Mesendoderm (in vitro differentiated cells): ENCODE measurements at regions not wholly inside any gene's neighbourhood (a gene's known extent, or its start where the extent isn't known, plus 50 kb on each side); places are given as distances from the start of the nearest gene placed in this dataset.
A peak's percentile ranks its signal among the peaks of the same experiment; 100 is the strongest.

Experiments
- DNase-seq: peaks from one replicate; pipeline ENCODE4 v3.0.0; 2013
- H2AK5ac ChIP-seq: 2 replicates; pipeline ENCODE4 v1.6.1; 2013; ENCODE audit warnings: low read length, inconsistent platforms
- H2BK120ac ChIP-seq: 2 replicates; pipeline ENCODE4 v1.6.1; 2013; ENCODE audit warnings: low read depth, mild to moderate bottlenecking, low read length, moderate library complexity, mixed read lengths
- H2BK15ac ChIP-seq: replicated peaks from 2 replicates; pipeline ENCODE4 v1.6.1; 2013; ENCODE audit warnings: low read depth, mild to moderate bottlenecking, moderate library complexity
- H2BK5ac ChIP-seq: 2 replicates; pipeline ENCODE4 v1.6.1; 2013; ENCODE audit warnings: low read length, inconsistent platforms
- H3K18ac ChIP-seq: 2 replicates; pipeline ENCODE4 v1.6.1; 2013; ENCODE audit warnings: mild to moderate bottlenecking, low read length, mixed read lengths
- H3K23ac ChIP-seq: one replicate; pipeline ENCODE4 v1.6.1; 2013; ENCODE audit warnings: low read length
- H3K27ac ChIP-seq: 2 replicates; pipeline ENCODE4 v1.5.1; 2013; ENCODE audit warnings: low read depth, mild to moderate bottlenecking, inconsistent platforms, low read length, moderate library complexity
- H3K27me3 ChIP-seq: 2 replicates; pipeline ENCODE4 v1.6.1; 2013; ENCODE audit warnings: low read length, control low read depth, mild to moderate bottlenecking, inconsistent platforms; ENCODE audit not compliant: insufficient read depth, poor library complexity
- H3K36me3 ChIP-seq: 2 replicates; pipeline ENCODE4 v1.6.1; 2013; ENCODE audit warnings: low read length, inconsistent platforms; ENCODE audit not compliant: control insufficient read depth, insufficient read depth
- H3K4ac ChIP-seq: one replicate; pipeline ENCODE4 v1.6.1; 2013; ENCODE audit warnings: low read depth, mild to moderate bottlenecking, low read length, moderate library complexity
- H3K4me1 ChIP-seq: 2 replicates; pipeline ENCODE4 v1.6.1; 2013; ENCODE audit warnings: low read depth, low read length, inconsistent platforms; ENCODE audit not compliant: control insufficient read depth
- H3K4me2 ChIP-seq: 2 replicates; pipeline ENCODE4 v1.6.1; 2013; ENCODE audit warnings: low read length
- H3K4me3 ChIP-seq: 2 replicates; pipeline ENCODE4 v1.5.1; 2013; ENCODE audit warnings: mild to moderate bottlenecking, low read length
- H3K56ac ChIP-seq: one replicate; pipeline ENCODE4 v1.6.1; 2013; ENCODE audit warnings: low read length
- H3K79me1 ChIP-seq: 2 replicates; pipeline ENCODE4 v1.6.1; 2013; ENCODE audit warnings: low read length, inconsistent platforms
- H3K79me2 ChIP-seq: 2 replicates; pipeline ENCODE4 v1.6.1; 2013; ENCODE audit warnings: mild to moderate bottlenecking, low read length; ENCODE audit not compliant: control insufficient read depth, insufficient read depth
- H3K9ac ChIP-seq: 2 replicates; pipeline ENCODE4 v1.6.1; 2013; ENCODE audit warnings: low read length, inconsistent platforms
- H4K5ac ChIP-seq: one replicate; pipeline ENCODE4 v1.6.1; 2013; ENCODE audit warnings: low read length
- H4K8ac ChIP-seq: one replicate; pipeline ENCODE4 v1.6.1; 2013; ENCODE audit warnings: low read depth, mild to moderate bottlenecking, control low read depth, low read length, moderate library complexity
- WGBS: extraction: QIAGEN DNeasy Blood & Tissue Kit; methylation state at CpG from one replicate; pipeline ENCODE4 v1.1.7; 2013; ENCODE audit warnings: low lambda C conversion rate, missing lambda C conversion rate; ENCODE audit not compliant: insufficient coverage; ENCODE audit errors: extremely low coverage; 5-methylcytosine and 5-hydroxymethylcytosine counted together

- Histone ChIP-seq H3K4ac (no peak overlapping the region), H2BK120ac (no peak overlapping the region), H3K36me3 (no peaks in the 10 kb centered on the region), H3K4me3 (no peak overlapping the region), H3K79me1 (no peaks in the 10 kb centered on the region), H3K9ac (no peak overlapping the region), H3K27ac (no peak overlapping the region), H3K4me1 (no peaks in the 10 kb centered on the region), H3K23ac (no peak overlapping the region), H3K27me3 (no peaks in the 10 kb centered on the region), H2AK5ac (no peak overlapping the region), H4K8ac (no peak overlapping the region), H2BK5ac (no peak overlapping the region), H3K18ac (no peak overlapping the region), H3K79me2 (no peaks in the 10 kb centered on the region), H2BK15ac (no peak overlapping the region), H4K5ac (no peak overlapping the region), H3K4me2 (no peak overlapping the region), H3K56ac (no peak overlapping the region)
- no CpG with 5 or more reads among the region's 1 CpG for WGBS
- no peak for DNase-seq
Observed at GRCh38 chr14:85382341-85382740, 147.6 kb upstream of the FLRT2 start.

GRCh38 chr14:85387181-85387580, 142.8 kb upstream of the FLRT2 start:
- no peaks in the 10 kb centered on the region for H3K79me2 ChIP-seq
- H3K23ac ChIP-seq = no peak overlapping the region
- no peak overlapping the region for H3K4me3 ChIP-seq
- no peak overlapping the region for H2BK15ac ChIP-seq
- H3K4me1 ChIP-seq = no peaks in the 10 kb centered on the region
- H2BK120ac ChIP-seq = no peak overlapping the region
- H3K36me3 ChIP-seq = no peaks in the 10 kb centered on the region
- no CpG with 5 or more reads among the region's 3 CpGs for WGBS
- no peak overlapping the region for H3K4me2 ChIP-seq
- no peak overlapping the region for H4K5ac ChIP-seq
- peak; percentile 23 for DNase-seq
- no peak overlapping the region for H2BK5ac ChIP-seq
- no peak overlapping the region for H3K9ac ChIP-seq
- no peak overlapping the region for H2AK5ac ChIP-seq
- H3K4ac ChIP-seq = no peak overlapping the region
- no peaks in the 10 kb centered on the region for H3K79me1 ChIP-seq
- H3K27ac ChIP-seq = no peak overlapping the region
- H3K18ac ChIP-seq = no peak overlapping the region
- no peaks in the 10 kb centered on the region for H3K27me3 ChIP-seq
- H3K56ac ChIP-seq = no peak overlapping the region
- no peak overlapping the region for H4K8ac ChIP-seq

DNA sequence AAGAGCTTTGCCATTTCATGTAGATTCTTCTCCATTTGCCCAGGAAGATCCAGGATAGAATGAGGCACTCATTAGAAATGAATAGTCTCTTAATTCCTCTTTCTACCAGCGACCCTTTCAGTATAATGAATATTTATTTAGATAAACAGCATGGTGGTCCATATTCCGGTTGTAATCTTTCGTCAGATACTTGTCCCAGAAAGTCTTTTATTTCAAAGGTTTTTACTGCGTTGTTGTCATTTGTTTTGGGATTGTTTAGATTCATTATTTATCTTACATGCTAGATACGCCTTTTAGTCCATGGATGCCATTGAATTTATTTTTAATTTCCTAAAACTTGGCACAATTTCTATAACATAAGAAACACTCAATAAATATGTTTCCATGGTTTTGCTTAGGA, 139.7 kb upstream of the FLRT2 start:
- no peaks in the 10 kb centered on the region for H3K27me3 ChIP-seq
- no peak overlapping the region for H3K4me3 ChIP-seq
- H3K79me1 ChIP-seq = no peaks in the 10 kb centered on the region
- H3K56ac ChIP-seq = no peak overlapping the region
- WGBS = no CpG with 5 or more reads among the region's 5 CpGs
- no peaks in the 10 kb centered on the region for H3K4me1 ChIP-seq
- DNase-seq = no peak
- H3K4ac ChIP-seq = no peak overlapping the region
- H2AK5ac ChIP-seq = no peak overlapping the region
- H2BK15ac ChIP-seq = no peak overlapping the region
- H3K18ac ChIP-seq = no peak overlapping the region
- H3K79me2 ChIP-seq = no peaks in the 10 kb centered on the region
- no peak overlapping the region for H4K8ac ChIP-seq
- H3K23ac ChIP-seq = no peak overlapping the region
- no peak overlapping the region for H3K9ac ChIP-seq
- H3K36me3 ChIP-seq = no peaks in the 10 kb centered on the region
- no peak overlapping the region for H2BK120ac ChIP-seq
- no peak overlapping the region for H4K5ac ChIP-seq
- H3K27ac ChIP-seq = no peak overlapping the region
- H3K4me2 ChIP-seq = no peak overlapping the region
- no peak overlapping the region for H2BK5ac ChIP-seq

GRCh38 chr14:85391455-85391854, 138.5 kb upstream of the FLRT2 start:
- H4K5ac ChIP-seq = no peak overlapping the region
- H3K36me3 ChIP-seq = no peaks in the 10 kb centered on the region
- no peak overlapping the region for H4K8ac ChIP-seq
- H3K4ac ChIP-seq = no peak overlapping the region
- H2AK5ac ChIP-seq = no peak overlapping the region
- H3K9ac ChIP-seq = no peak overlapping the region
- WGBS = no CpG with 5 or more reads among the region's 3 CpGs
- H3K79me1 ChIP-seq = no peaks in the 10 kb centered on the region
- DNase-seq = no peak
- H3K4me2 ChIP-seq = no peak overlapping the region
- no peaks in the 10 kb centered on the region for H3K79me2 ChIP-seq
- H2BK15ac ChIP-seq = no peak overlapping the region
- no peak overlapping the region for H2BK120ac ChIP-seq
- H3K23ac ChIP-seq = no peak overlapping the region
- H3K27ac ChIP-seq = no peak overlapping the region
- no peak overlapping the region for H2BK5ac ChIP-seq
- H3K4me1 ChIP-seq = no peaks in the 10 kb centered on the region
- no peaks in the 10 kb centered on the region for H3K27me3 ChIP-seq
- no peak overlapping the region for H3K18ac ChIP-seq
- no peak overlapping the region for H3K4me3 ChIP-seq
- no peak overlapping the region for H3K56ac ChIP-seq

GRCh38 chr14:85391892-85392291, 138.1 kb upstream of the FLRT2 start:
- Histone ChIP-seq H3K9ac (no peak overlapping the region), H2BK120ac (no peak overlapping the region), H3K27me3 (no peaks in the 10 kb centered on the region), H3K4me1 (no peaks in the 10 kb centered on the region), H2AK5ac (no peak overlapping the region), H3K79me1 (no peaks in the 10 kb centered on the region), H3K27ac (no peak overlapping the region), H3K23ac (no peak overlapping the region), H3K4ac (no peak overlapping the region), H3K79me2 (no peaks in the 10 kb centered on the region), H3K4me2 (no peak overlapping the region), H3K36me3 (no peaks in the 10 kb centered on the region), H4K5ac (no peak overlapping the region), H2BK15ac (no peak overlapping the region), H2BK5ac (no peak overlapping the region), H3K18ac (no peak overlapping the region), H4K8ac (no peak overlapping the region), H3K4me3 (no peak overlapping the region), H3K56ac (no peak overlapping the region)
- WGBS = no CpG with 5 or more reads among the region's 3 CpGs
- DNase-seq = no peak

GRCh38 chr14:85399186-85399585, 130.8 kb upstream of the FLRT2 start:
- no CpG with 5 or more reads among the region's 2 CpGs for WGBS
- Histone ChIP-seq H3K4me3 (no peak overlapping the region), H2BK5ac (no peak overlapping the region), H3K79me2 (no peaks in the 10 kb centered on the region), H3K4ac (no peak overlapping the region), H3K4me2 (no peak overlapping the region), H4K8ac (no peak overlapping the region), H3K27ac (no peak overlapping the region), H3K18ac (no peak overlapping the region), H3K79me1 (no peaks in the 10 kb centered on the region), H3K56ac (no peak overlapping the region), H2BK120ac (no peak overlapping the region), H2AK5ac (no peak overlapping the region), H3K4me1 (no peaks in the 10 kb centered on the region), H3K23ac (no peak overlapping the region), H3K27me3 (no peaks in the 10 kb centered on the region), H3K36me3 (no peaks in the 10 kb centered on the region), H2BK15ac (no peak overlapping the region), H3K9ac (no peak overlapping the region), H4K5ac (no peak overlapping the region)
- DNase-seq = no peak
